ENCODE measurements at regions not wholly inside any gene's neighbourhood (a gene's known extent, or its start where the extent isn't known, plus 50 kb on each side); places are given as distances from the start of the nearest gene placed in this dataset.
A peak's percentile ranks its signal among the peaks of the same experiment; 100 is the strongest.
"Not testable (repeated sequence)": the region's sequence is repeated elsewhere in the genome, so short reads cannot be mapped to it uniquely, and the experiment has no call there.

GRCh38 chr6:76776876-76777275 is 686.4 kb downstream of the HTR1B start:
- no peak for DNase-seq (ENCODE audit: low read depth)

- DNase-seq (ENCODE audit: low read depth): no peak
Observed at GRCh38 chr6:76774781-76775384, 688.4 kb downstream of the HTR1B start.

- no peak for DNase-seq (ENCODE audit: low read depth)
Observed at GRCh38 chr6:76772951-76773350, 690.3 kb downstream of the HTR1B start.

- DNase-seq (ENCODE audit: low read depth): no peak
Observed at GRCh38 chr6:76771059-76771634, 692.1 kb downstream of the HTR1B start.

- DNase-seq (ENCODE audit: low read depth): no peak
Observed at GRCh38 chr6:76770281-76770680, 693.0 kb downstream of the HTR1B start.

GRCh38 chr6:76768556-76768955 is 694.7 kb downstream of the HTR1B start:
- no peak for DNase-seq (ENCODE audit: low read depth)

- DNase-seq (ENCODE audit: low read depth): no peak
Observed at GRCh38 chr6:76764057-76764456, 691.6 kb upstream of the IMPG1 start.

- DNase-seq (ENCODE audit: low read depth): no peak
Observed at GRCh38 chr6:76752841-76753240, 680.4 kb upstream of the IMPG1 start.

- not testable (repeated sequence) for DNase-seq (ENCODE audit: low read depth)
Observed at GRCh38 chr6:76745388-76745787, 672.9 kb upstream of the IMPG1 start.

- DNase-seq (ENCODE audit: low read depth): not testable (repeated sequence)
Observed at GRCh38 chr6:76744151-76744720, 671.8 kb upstream of the IMPG1 start.

- no peak for DNase-seq (ENCODE audit: low read depth)
Observed at GRCh38 chr6:76742919-76743318, 670.5 kb upstream of the IMPG1 start.

GRCh38 chr6:76719449-76719848 is 647.0 kb upstream of the IMPG1 start:
- no peak for DNase-seq (ENCODE audit: low read depth)

- no peak for DNase-seq (ENCODE audit: low read depth)
Observed at GRCh38 chr6:76708641-76709331, 636.3 kb upstream of the IMPG1 start.

- no peak for DNase-seq (ENCODE audit: low read depth)
Observed at GRCh38 chr6:76707630-76708029, 635.2 kb upstream of the IMPG1 start.

GRCh38 chr6:76706631-76707030 is 634.2 kb upstream of the IMPG1 start:
- peak; percentile 7 for DNase-seq (ENCODE audit: low read depth)

- DNase-seq (ENCODE audit: low read depth): no peak
Observed at GRCh38 chr6:76706086-76706485, 633.6 kb upstream of the IMPG1 start.

GRCh38 chr6:76703786-76704185 is 631.3 kb upstream of the IMPG1 start:
- DNase-seq (ENCODE audit: low read depth): no peak

- no peak for DNase-seq (ENCODE audit: low read depth)
Observed at GRCh38 chr6:76703285-76703684, 630.8 kb upstream of the IMPG1 start.

GRCh38 chr6:76702187-76702586 is 629.7 kb upstream of the IMPG1 start:
- no peak for DNase-seq (ENCODE audit: low read depth)

GRCh38 chr6:76701610-76702009 is 629.1 kb upstream of the IMPG1 start:
- no peak for DNase-seq (ENCODE audit: low read depth)

GRCh38 chr6:76697585-76697984 is 625.1 kb upstream of the IMPG1 start:
- no peak for DNase-seq (ENCODE audit: low read depth)

GRCh38 chr6:76694795-76695194 is 622.3 kb upstream of the IMPG1 start:
- DNase-seq (ENCODE audit: low read depth): no peak

- no peak for DNase-seq (ENCODE audit: low read depth)
Observed at GRCh38 chr6:76684875-76685274, 612.4 kb upstream of the IMPG1 start.

Data from GM04503 (cell line).